HepG2 (cell line): ENCODE measurements at regions not wholly inside any gene's neighbourhood (a gene's known extent, or its start where the extent isn't known, plus 50 kb on each side); places are given as distances from the start of the nearest gene placed in this dataset.

ENCODE experiments used
- JUN ChIP-seq: sonication (generic); formaldehyde crosslinking; IDR thresholded peaks from 2 replicates; pipeline ENCODE4 v1.4.0; 2020; ENCODE audit warnings: mild to moderate bottlenecking, missing genetic modification reagents
- ZNF331 ChIP-seq: sonication (generic); formaldehyde crosslinking; IDR thresholded peaks from 2 replicates; pipeline ENCODE4 v1.4.0; 2020; ENCODE audit warnings: missing genetic modification reagents

DNA sequence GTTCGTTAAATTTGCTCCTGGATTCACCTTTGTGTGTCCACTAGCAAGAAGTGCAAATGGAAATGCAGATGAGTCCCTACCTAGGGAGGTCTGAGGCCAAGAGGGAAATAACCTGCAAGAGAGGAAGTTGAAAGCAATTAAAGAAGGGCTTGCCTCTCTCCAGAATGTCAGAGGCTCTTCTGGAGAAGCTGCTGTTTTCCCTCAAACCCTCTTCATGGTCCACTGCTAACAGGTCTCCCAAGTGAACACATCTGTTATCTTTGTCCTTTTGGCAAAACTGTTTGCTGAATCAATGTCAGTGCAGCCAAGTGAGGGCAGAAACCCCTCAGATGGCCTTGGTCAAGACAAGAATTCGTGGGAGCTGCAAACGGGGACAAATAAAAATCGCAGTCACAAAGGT is 177.3 kb upstream of the PLXNA2 start:
- TF ChIP-seq JUN (no peak), ZNF331 (no peak)
